Fibroblast of peridontal ligament (primary cell): ENCODE measurements at regions not wholly inside any gene's neighbourhood (a gene's known extent, or its start where the extent isn't known, plus 50 kb on each side); places are given as distances from the start of the nearest gene placed in this dataset.

ENCODE experiments used
- DNase-seq: peaks from one replicate; pipeline ENCODE4 v3.0.0-alpha.2; 2010; ENCODE audit errors: extremely low read depth

GRCh38 chr3:88940296-88940695 is 167.1 kb upstream of the EPHA3 start:
- DNase-seq: no peak

- DNase-seq: no peak
Measured at GRCh38 chr3:88947013-88947412, 160.4 kb upstream of the EPHA3 start.

GRCh38 chr3:88954853-88955252 is 152.6 kb upstream of the EPHA3 start:
- no peak for DNase-seq

GRCh38 chr3:88955274-88955673 is 152.1 kb upstream of the EPHA3 start:
- no peak for DNase-seq

GRCh38 chr3:88957711-88958439 is 149.5 kb upstream of the EPHA3 start:
- peak; percentile 88 for DNase-seq

GRCh38 chr3:88960019-88960418 is 147.4 kb upstream of the EPHA3 start:
- no peak for DNase-seq

- DNase-seq: no peak
Measured at GRCh38 chr3:88963003-88963402, 144.4 kb upstream of the EPHA3 start.

- no peak for DNase-seq
Measured at GRCh38 chr3:88979760-88980159, 127.7 kb upstream of the EPHA3 start.

DNA sequence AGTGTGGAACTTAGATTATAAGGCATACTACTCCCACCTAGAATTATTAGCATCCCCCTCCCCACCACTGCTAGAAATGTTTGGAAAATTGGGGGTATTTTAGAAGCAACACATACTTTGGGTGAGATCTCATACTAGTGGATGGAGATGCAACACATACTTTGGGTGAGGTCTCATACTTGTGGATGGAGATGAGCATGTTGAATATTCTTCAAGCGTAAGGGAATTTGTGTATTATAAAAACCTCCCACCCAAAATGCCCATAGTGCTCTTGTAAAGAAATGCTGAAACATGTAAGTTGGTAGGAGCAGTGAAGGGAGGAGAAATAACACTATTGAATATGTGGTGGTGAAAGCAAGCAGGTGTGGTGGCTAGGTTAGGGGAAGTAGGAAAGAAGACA is 124.0 kb upstream of the EPHA3 start:
- no peak for DNase-seq

GRCh38 chr3:88984256-88984655 is 123.2 kb upstream of the EPHA3 start:
- DNase-seq: no peak

- DNase-seq: peak; percentile 30
Measured at GRCh38 chr3:88984832-88985231, 122.6 kb upstream of the EPHA3 start.

DNA sequence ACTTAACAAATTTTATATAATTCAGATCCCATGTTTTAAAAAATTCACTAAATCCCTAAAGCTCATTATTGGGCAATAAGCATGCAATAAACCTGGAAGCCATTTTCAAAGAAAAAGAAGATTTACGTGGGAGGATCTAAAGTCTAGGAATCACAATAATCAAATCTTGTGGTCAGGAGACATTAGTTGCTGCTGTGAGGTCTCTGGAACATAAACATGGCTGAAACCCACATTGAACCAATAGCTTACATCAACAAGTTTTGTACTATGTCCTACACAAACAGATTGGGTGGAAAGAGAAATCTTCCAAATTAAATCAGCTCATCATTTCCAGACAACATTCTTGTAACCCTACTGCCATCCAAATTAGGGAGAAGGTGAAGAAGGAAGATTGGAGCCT is 121.9 kb upstream of the EPHA3 start:
- DNase-seq: peak; percentile 88

DNA sequence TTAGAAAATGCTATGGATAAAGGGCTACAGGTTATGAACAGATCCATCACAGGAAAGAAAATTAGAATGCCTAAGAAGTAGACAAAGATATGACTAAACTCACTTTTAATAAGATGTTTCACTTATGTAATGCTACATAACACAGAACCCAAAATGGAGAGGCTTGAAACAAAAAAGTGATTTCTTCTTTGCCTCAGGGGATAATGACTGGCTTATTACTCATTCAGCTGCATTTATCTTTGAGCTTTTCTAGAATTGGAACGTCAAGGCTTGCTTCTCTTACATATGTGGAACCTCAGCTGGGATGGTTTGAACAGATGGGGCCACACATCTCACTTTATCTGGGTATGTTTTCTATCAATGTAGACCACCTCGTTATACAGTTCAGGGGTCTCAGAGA is 120.6 kb upstream of the EPHA3 start:
- peak; percentile 90 for DNase-seq

- no peak for DNase-seq
Measured at GRCh38 chr3:88987776-88988175, 119.6 kb upstream of the EPHA3 start.

DNA sequence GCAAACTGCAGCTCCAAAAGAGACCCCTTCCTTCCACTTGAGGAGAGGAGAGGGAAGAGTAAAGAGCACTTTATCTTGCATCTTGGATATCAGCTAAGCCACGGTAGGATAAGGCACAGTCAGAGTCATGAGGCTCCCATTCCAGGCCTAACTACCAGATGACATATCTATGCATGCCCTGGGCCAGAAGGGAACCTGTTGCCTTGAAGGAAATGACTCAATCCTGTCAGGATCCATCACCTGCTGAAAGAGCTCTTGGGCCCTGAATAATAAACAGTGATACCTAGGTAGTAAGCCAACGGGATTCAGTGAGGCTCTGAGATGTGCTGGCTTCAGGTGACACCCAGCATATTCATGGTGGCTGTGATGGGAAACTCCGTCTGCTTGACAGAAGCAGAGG is 118.5 kb upstream of the EPHA3 start:
- no peak for DNase-seq

DNA sequence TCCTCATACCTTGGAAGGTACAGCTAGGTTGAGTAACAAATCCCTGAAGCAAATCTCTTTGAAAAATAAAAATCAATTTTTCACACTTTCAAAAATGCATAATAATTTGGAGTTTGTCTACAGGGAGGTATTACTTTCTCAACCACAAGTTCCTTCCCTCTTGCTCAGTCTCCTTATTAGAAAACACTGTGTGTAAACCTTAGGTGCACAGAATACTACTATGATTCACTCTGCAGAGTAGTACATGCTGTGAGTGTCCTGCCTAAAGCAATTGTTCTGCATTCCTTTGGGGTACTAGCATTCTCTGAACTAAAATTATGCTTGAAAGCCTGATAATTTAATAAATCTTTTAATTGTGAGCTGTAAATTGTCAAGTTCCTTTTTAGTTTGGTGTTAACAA is 115.9 kb upstream of the EPHA3 start:
- DNase-seq: no peak

GRCh38 chr3:88996691-88997090 is 110.7 kb upstream of the EPHA3 start:
- no peak for DNase-seq

DNA sequence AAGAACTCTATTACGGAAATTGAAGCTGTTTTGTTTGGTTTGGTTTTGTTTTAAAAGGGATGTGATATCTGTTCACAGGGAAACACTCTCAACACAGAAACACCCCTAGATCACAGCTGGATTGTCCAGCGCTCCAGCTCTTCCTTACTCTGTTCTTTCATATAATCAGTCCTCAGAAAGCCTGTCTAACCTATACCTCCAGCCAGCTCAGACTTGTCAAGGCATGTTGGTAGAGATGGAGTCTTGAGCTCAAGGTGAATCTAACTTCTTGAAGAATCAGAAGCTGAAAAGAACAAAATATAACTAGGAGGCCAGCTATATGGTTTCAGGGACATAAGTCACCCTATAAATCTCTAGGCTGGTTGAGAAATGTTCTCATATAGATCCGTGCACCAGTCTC is 110.2 kb upstream of the EPHA3 start:
- DNase-seq: no peak

DNA sequence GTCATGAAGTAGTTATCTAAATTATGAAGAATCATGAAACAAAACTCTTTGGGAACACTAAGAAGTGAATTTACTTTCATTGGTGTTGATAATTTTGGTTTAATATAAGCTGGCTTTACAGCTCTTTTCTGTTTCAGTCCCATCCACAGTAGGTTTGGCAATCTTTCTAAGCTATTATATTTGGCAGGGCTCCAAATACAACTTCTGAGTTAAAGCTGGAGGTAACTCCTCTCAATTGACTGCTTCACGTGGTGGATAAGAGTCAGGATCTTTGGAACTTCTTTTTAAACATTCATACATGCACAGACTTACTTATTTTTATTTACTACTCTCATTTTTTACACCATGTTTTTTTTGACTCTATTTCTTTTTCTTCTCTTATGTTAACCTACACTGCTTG is 106.5 kb upstream of the EPHA3 start:
- peak; percentile 33 for DNase-seq

DNA sequence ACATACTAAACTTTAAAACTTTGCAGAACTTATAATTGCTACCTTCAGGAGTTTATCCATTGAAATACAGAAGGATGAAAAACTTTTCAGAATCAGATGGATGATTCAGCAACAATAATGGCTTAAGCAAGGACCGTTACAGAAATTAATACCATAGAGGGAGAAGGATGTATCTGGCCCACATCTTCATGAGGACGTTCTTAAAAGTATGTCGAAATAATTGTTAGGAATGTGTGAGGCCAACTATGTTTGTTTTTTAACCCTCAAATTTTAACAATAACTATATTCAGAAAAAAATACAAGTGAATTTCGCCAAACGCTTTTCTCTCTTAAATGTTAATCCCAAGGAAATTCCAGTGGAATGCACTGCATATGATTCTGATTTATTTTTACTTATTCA is 105.2 kb upstream of the EPHA3 start:
- DNase-seq: peak; percentile 24

GRCh38 chr3:89013536-89013935 is 93.9 kb upstream of the EPHA3 start:
- DNase-seq: no peak

DNA sequence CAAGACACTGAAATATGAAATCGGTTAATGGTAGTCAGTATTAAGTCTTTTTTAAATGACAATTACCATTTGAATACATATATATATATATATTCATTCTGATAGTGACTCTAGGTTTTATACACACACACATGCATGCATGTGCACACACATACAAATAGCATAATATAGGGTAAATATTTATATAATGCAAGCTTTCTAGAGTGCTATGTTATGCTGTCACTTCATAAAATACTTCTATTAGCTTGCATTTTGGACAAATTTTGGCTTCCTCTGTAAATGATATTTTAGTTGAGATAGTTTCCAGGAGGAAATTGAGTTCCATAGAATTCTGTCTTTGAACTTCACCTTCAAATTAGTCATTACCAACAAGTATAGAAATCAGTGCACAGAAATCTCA is 89.9 kb upstream of the EPHA3 start:
- no peak for DNase-seq

DNA sequence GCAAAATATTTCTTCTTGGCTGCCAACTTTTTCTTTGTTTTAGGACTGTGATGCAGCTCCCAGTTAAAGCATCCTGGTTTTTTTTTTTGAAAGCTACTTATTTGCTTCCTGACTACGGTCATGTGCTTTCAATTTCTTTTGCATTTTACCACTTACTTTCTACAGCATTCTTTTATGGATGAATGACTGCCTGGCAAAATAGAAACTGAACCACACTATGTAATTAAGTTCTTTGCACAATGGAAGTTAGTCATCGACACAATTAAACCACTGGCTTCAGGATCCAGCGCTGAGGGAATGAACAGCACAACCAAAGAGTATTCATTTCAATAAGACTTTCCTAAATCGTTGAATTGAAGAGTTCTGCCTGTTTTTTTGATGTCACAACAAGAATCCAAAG is 82.2 kb upstream of the EPHA3 start:
- peak; percentile 96 for DNase-seq

- peak; percentile 9 for DNase-seq
Measured at GRCh38 chr3:89032346-89033013, 74.9 kb upstream of the EPHA3 start.
